HG03571 (cell line): ENCODE measurements at regions not wholly inside any gene's neighbourhood (a gene's known extent, or its start where the extent isn't known, plus 50 kb on each side); places are given as distances from the start of the nearest gene placed in this dataset.

Source experiments
- ATAC-seq: cut with Tn5 transposase; IDR thresholded peaks from one replicate; pipeline ENCODE4 v1.9.1; 2021; ENCODE audit not compliant: unreplicated experiment

GRCh38 chr15:81492969-81493645 lies 119.1 kb upstream of the TMC3 start:
- no peak for ATAC-seq

GRCh38 chr15:81492331-81492968 lies 118.4 kb upstream of the TMC3 start:
- no peak for ATAC-seq

- no peak for ATAC-seq
Measured at GRCh38 chr15:81491414-81492096, 117.5 kb upstream of the TMC3 start.

- no peak for ATAC-seq
Measured at GRCh38 chr15:81485806-81486205, 111.8 kb upstream of the TMC3 start.

DNA sequence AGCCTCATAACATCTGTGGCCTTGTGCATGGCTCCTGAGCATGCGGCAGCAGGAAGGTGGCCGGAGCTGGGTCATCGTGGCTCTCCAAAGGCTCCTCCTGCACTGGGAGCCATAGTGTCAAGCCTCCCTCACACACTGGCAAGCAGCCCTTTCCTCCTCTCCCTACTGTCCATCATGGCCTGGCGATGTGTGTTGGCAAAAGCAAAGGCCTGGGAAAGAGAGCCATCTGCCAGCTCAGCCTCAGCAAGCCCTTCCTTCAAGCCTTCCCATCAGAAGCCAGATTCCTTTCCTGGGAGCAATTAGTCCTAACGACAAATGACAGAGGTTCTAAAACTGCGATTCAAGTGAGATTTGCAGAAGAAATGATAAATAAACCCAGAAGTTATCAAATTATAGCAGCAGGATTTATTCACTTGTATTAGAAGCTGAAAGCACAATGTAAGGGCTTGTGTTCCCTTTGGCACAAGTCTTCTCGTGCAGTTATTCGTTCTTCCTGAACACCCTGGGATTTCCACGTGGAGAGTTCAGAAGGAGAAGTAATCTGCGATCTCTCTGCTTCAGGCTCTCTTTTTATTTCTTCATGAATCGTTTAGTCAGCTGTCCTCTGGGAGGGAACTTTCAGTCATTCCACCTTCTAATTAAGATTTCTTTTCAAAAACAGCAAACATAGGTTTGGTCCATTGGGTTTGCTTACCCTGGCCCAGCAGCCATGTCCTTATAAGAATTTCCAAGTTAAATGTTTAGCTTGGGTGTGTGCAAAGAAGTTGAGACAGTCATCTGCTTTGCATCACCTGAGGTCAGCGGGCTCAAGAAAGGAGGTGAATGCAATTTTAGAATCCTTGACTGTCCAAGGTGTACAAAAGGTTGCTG lies 110.3 kb upstream of the TMC3 start:
- no peak for ATAC-seq

DNA sequence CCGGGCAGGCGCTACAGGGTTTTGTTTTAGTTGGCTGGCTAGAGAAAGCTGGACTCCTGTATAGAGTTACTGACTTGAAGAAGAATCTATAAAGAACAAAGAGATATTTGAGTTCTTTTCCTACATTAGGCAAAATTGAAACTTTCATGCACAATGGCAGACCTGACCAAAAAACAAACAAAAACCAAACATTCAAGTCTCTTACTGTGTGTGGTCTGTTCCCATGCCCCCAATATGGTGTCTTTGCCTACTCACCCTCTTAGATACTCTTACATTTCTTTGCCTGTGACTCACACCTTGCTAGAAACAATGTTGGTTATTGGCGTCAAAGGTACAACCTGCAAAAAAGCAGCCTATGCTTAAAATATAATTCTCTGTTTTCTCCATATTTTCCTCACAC lies 109.5 kb upstream of the TMC3 start:
- no peak for ATAC-seq

DNA sequence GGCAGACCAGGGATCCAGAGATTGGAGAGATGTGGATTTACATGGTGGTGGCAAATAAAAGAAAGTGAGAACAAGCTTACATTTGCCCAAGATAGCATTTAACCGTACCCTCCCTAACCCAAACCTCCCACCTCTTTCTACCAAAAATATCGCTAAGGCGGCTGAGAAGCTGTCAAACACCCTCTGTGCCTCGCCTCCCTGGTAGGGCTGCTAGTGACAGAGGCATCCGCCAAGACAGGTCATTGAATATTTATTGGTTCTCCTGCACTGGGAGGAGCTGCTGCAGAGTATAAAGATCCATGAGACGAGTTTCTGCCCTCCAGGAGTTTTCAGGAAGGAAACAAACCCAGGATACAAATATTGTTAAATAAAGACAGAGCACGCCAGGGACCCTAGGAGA lies 107.3 kb upstream of the TMC3 start:
- ATAC-seq, result no peak

- ATAC-seq, result no peak
Measured at GRCh38 chr15:81480645-81481053, 106.6 kb upstream of the TMC3 start.

DNA sequence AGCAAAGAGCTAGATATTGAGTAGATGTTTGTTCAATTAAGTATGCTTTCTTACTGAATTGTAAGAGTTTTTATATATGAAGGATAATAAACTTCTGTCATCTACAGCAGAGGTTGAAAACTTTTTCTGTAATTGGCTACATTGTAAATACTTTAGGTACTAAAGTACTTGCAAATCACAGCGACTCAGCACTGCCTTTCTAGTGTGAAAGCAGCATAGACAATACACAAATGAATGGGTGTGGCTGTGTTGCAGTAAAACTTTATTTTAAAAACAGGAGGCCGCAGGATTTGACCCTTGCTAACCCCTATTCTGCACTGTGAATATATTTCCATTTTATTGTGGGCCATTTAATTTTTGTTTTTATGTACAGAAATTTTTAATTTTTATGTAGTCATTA lies 104.3 kb upstream of the TMC3 start:
- ATAC-seq, result no peak

- ATAC-seq, result no peak
Measured at GRCh38 chr15:81475926-81476325, 101.9 kb upstream of the TMC3 start.

DNA sequence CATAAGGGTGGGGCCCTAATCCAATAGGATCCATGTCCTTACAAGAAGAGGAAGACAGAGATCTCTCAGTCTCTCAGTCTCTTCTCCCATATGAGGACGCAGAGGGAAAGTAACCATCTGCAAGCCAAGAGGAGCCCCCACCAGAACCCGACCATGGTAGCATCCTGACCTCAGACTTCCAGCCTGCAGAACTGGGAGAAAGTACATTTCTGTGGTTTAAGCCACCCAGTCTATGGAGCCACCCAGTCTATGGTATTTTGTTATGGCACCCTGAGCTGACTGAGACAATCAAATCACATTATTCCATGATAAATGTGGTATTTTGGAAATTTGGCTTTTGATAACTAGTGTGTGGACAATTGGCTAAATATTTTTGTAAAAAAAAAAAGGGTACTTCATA lies 101.5 kb upstream of the TMC3 start:
- ATAC-seq, result no peak

DNA sequence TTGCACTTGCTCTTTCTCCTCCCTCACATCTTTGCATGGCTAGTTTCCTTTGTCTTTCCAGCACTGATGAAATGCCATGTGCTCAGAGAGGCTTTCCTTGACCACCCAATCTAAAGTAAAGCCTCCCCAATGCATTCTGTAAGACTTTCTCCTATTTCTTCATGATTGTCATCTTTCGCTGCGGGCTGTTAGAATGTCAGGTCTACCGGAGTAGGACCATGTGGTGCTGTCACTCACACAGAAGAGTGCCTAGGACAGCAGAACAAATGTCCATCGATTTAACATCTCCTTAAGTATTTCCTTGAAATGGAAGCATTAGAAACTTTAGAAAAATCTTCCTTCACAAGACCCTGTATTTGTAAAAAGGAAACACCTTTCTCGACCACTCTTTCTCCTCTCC lies 99.9 kb upstream of the TMC3 start:
- no peak for ATAC-seq

- no peak for ATAC-seq
Measured at GRCh38 chr15:81473177-81473576, 99.2 kb upstream of the TMC3 start.

- no peak for ATAC-seq
Measured at GRCh38 chr15:81471151-81471550, 97.1 kb upstream of the TMC3 start.

DNA sequence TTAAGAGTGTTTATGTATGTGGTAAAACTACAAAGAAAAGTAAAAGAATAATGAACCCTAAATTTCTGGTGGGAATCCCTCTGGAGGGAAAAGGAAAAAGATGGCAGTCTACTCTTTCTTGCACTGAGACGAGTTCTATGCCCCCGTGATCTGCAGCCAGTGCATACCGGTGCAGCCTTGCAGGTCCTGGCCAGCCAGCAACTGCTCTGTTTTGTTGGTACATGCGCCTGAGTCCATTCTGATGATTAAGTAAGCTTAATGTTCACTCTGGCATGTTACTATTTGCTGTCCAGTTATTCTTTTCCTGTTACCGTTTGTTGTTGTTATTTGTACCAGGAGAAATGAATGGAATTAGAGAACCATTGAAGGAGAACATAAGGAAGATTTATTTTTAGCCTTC lies 95.1 kb upstream of the TMC3 start:
- ATAC-seq, result no peak

DNA sequence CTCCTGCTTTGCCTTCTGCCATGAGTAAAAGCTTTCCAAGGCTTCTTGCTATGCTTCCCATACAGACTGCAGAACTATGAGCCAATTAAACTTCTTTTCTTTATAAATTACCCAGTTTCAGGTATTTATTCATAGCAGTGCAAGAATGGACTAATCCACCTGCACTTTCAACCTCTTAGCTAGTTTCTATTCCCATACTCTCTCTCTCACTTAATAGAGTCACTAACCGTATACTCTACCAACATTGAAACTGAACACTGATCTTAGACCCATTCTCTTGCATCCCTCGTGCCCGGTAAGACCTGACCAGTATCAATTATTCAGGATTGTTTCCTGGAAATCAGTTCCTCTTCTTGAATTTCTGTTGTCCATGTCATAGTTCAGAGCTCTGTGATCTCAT lies 92.7 kb upstream of the TMC3 start:
- no peak for ATAC-seq

GRCh38 chr15:81454024-81454423 lies 80.0 kb upstream of the TMC3 start:
- ATAC-seq, result no peak

- ATAC-seq, result no peak
Measured at GRCh38 chr15:81450721-81451120, 76.7 kb upstream of the TMC3 start.

GRCh38 chr15:81449836-81450474 lies 75.9 kb upstream of the TMC3 start:
- no peak for ATAC-seq

DNA sequence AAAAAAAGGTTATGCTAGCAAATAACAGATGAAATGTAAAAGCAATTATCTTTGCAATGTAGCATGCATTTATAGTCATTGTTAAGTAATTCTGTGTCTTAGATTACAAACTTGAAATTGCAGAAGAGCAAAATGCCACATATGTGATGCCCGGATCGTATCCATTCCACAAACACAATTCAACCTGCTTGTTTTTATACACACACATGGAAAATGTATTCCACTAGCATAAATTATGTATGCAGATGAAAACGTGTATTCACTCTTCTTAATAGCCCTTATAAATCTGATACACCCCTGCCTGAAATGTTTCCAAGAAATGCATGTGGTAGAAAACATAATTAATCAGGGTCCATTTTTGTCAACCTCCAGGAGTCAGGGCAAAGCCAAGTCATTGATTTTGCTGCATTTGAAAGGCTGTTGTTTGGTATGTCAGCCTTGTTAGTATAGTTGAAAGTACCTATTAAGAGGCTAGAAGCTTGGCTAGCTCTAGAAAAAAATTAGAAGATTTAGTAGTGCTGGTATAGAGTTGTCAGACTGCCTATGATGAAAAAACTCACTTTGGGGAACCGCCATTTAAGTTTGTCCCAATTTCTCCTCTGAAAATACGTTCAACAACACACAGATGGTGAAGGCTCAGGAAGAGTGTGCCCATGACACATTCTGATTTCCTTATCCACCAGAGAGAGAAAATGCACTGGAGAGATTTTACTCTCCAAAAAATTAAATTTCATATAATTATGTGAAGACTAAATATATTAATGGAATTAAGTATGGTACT lies 69.2 kb upstream of the TMC3 start:
- ATAC-seq, result no peak
